Peyer's patch (tissue), 4 donors: ENCODE measurements at regions not wholly inside any gene's neighbourhood (a gene's known extent, or its start where the extent isn't known, plus 50 kb on each side); places are given as distances from the start of the nearest gene placed in this dataset.

Experiments used
- POLR2A ChIP-seq, 2 donors: fragments of 450-650 bp; IDR thresholded peaks; one replicate each; pipeline ENCODE4 v1.5.1; 2017; ENCODE audit warnings: antibody characterized with exemption in 2 of 2, mild to moderate bottlenecking in 2 of 2, moderate library complexity in 2 of 2
- TF ChIP-seq, protein P1 (sequence below), 6 experiments: fragments of 450-650 bp in 4 of 6; fragments of 200-600 bp in 2 of 6; sonication (generic) in 1 of 6; IDR thresholded peaks; one replicate each; pipeline ENCODE4 v1.5.1; 2017 to 2019; ENCODE audit warnings: antibody characterized with exemption in 6 of 6, mild to moderate bottlenecking in 3 of 6, moderate library complexity in 1 of 6

GRCh38 chr20:23187751-23188150 lies 101.6 kb upstream of the CD93 start:
- TF ChIP-seq, protein P1, sequence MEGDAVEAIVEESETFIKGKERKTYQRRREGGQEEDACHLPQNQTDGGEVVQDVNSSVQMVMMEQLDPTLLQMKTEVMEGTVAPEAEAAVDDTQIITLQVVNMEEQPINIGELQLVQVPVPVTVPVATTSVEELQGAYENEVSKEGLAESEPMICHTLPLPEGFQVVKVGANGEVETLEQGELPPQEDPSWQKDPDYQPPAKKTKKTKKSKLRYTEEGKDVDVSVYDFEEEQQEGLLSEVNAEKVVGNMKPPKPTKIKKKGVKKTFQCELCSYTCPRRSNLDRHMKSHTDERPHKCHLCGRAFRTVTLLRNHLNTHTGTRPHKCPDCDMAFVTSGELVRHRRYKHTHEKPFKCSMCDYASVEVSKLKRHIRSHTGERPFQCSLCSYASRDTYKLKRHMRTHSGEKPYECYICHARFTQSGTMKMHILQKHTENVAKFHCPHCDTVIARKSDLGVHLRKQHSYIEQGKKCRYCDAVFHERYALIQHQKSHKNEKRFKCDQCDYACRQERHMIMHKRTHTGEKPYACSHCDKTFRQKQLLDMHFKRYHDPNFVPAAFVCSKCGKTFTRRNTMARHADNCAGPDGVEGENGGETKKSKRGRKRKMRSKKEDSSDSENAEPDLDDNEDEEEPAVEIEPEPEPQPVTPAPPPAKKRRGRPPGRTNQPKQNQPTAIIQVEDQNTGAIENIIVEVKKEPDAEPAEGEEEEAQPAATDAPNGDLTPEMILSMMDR (IDR thresholded peaks at IDR 0.05), result no peak
- TF ChIP-seq POLR2A (IDR thresholded peaks at IDR 0.05), result no peak
